ENCODE measurements at regions not wholly inside any gene's neighbourhood (a gene's known extent, or its start where the extent isn't known, plus 50 kb on each side); places are given as distances from the start of the nearest gene placed in this dataset.

DNA sequence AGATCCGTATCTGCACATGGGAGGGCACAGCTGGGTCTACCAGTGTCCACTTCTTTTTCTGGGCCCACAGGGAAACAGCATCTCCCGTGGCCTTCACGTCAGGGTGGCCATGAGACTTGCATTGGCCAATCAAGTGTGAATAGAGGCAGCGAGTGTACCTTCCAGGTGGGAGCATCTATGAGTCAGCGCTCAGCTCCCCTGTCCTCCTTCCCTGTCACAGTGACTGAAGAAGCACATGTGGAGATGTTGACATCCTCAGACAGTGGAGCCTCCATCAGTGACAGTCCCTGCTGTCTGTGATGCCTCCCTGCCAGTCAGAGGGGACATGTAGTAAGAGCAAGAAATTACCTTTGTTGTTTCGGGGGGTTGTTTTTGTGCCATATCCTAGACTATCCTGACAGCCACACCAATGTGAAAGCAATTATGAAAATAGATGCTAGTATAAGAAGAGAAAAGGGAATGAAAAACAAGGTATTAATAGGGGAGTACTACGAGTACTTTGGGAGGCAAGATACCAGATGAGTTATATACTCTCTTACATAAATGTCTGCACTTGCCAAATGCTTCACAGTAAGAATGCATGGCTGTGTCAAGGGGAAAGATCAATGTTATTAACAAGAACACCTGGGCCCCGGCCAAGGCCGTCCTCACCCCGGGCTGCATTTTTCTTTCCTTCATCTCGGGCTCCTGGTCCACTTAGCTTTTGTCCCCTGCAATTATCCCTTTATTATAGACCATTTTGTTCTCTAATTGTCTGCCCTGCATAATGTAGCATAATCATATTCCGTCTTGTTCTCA is 86.0 kb downstream of the MATN1 start:
- DNase-seq, result no peak

DNA sequence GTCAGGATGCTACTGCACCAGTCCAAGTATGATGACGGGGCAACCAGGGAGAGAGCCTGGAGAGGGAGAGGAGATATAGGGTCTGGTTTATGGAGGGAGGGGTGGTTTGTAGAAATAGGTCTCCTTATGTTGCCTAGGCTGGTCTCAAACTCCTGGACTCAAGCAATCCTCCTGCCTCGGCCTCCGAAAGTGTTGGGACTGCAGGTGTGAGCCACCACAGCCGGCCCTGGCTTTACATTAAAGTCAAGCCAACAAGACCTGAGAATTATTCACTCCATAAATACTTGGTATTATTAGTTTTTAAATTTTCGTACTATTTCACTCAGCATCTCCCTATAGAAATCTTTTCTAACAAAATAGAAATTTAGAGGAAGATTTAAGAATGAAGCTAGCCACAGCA is 86.8 kb downstream of the MATN1 start:
- no peak for DNase-seq

DNA sequence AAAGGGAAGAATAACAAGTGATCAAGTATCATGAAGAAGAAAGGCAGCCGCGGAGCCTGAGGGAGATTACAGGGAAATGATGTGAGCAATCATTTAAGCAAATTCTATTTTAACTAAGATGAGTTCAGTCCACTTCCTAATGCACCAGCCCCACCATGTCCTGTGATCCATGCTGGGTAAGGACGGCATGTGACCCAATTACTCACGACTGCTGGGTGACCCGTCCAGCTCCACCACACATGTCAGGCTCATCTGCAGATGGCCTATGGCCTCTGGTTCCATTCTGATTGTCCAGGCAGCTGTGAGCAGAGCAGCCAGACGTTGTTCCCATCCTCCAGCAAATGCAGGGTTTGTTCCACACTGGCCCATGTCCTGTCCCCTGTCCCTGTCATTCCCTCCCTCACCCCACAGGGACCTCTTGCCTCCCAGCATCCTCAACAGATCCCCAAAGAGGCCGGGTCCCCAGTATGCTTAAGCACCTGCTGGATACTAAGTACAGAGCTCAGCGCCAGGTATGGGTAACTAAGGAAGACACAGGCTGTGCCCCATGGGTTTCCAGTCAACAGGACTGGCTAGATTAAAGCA is 87.9 kb downstream of the MATN1 start:
- DNase-seq, result no peak

DNA sequence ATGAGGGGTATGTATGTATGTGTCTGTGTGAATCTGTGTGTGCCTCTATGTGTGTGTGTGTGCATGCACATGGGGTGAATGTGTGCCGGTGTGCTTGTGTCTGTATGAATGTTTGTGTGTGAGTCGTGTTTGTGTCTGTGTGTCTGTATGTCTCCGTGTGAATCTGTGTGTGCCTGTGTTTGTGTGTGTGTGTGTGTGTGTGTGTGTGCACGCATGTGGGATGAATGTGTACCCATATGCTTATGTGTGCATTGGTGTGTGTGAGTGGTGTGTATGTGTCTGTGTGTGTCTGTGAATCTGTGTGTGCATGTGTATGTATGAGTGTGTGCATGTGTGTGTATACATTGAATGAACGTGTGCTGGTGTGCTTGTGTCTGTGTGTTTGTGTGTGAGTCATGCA is 88.9 kb downstream of the MATN1 start:
- no peak for DNase-seq

DNA sequence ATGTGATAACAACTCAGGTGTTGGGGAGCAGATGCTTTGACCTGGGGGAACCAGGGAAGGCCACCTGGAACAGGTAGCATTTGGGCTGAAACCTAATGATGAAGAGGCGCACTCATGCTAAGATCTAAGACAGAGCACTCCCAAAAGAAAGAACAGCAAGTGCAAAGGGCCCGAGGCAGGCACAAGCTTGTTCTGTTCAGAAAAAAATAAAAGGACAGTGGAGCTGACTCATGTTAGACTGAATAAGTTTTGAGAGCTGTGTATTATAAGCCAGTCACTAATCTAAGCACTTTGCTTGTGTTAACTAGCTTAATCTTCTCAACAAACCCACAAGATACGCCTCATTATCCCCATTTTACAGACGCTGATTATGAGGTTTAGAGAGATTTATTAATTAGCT is 90.1 kb downstream of the MATN1 start:
- no peak for DNase-seq

DNA sequence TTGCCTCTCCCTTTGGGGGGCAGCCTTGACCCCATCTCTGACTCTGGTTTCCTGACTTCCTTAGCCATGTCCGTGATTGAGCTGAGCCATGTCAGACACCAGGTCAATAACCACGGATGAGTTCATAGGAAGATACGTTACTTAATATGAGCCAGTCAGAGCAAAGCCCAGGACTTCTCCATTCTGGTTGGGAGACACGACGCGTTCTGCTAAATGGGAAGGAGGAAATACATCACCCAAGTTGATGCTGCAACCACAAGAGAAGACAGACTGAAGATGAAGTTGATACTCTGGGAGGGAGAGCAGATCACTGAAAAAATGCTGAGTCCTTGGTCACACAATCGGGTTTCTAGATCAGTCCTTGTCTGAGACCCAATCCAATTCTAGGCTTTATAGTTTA is 90.9 kb downstream of the MATN1 start:
- no peak for DNase-seq

DNA sequence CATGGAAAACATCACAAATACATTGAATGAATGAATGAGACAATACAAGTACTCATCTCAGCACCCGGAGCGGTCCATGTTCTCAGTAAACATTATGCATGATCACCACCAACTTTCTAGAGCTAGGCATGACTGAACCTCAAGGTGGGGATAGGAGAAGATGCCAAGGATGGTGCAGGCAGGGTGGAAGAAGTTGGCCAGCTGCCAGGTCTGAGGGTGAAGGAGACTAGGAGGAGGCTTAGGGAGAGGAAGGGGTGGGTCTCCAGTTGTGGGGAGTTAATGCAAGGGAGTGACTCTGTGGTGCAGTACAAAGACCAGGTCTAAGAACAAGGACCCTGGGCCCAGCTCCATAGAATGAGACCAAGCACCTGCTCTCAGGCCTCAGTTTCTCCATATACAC is 91.7 kb downstream of the MATN1 start:
- DNase-seq, result no peak

DNA sequence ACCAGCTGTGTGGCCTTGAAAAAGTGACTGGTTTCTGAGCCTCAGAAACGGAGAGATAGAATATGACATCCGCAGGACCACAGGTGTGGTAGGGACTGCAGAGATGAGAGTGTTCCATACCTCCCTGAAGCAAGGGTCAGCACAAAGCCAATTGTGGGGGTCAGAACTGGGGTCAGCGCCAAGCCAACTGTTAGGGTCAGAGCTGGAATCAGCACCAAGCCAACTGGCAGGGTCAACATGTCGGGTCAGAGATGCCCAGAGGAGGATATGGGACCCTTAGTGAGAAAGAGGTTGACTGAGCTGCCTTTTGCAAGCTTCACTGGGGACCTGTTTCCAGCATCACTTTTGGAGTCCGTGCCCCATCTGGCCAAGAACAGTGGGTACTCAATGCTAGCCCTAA is 93.9 kb downstream of the MATN1 start:
- no peak for DNase-seq

DNA sequence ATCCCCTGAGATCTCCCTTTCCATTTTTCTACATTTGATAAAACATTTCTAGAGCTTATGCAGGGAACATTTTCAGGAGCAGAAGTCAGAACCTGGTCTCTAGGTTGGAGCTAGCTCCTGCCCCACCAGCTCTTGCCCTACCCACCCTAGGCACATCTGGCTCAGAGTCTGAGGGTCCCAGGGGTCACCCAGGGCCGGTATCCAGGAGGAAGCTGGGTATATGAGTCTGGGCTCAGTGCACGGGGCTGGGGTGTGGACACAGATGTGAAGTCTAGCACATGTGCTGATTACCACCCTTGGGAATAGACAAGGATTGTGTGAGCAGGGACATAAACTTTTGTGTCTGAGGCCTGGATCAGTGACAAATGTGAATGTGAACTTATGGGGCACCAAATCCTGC is 95.4 kb downstream of the MATN1 start:
- no peak for DNase-seq

DNA sequence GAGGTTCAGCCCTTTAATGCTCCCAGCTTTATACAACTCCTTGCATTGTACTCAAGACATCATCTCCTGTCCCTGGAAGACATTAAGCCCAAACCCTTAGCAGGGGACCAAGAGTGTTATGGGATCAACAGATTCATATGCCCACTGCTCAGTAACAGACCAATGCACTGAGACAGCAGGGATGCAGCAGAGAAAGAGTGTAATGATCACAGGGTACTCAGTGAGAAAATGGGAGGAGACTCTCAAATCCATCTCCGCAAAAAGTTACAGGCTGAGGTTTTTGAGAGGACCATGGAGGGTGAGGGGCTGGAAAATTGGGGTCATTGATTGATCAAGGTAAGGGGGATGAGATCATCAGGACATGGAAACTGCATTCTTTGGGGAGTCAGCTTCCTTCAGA is 96.2 kb downstream of the MATN1 start:
- no peak for DNase-seq

DNA sequence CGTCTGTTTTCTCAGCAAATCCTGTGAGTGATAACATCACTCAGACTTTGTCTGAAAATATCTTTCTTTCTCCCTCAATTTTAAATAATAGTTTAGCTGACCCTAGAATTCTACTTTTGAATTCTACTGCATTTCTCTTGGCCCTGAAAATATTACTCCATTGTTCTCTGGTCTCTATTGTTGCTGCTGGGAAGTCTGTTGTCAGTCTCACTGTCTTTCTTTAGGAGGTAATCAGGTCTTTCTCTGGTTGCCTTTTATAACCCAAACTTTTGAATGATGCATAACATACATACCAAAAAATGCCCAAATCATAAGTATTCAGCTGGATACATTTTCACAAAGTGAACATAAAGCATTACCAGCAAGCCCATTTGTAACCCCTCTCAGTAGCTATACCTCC is 100.0 kb downstream of the MATN1 start:
- DNase-seq, result no peak

DNA sequence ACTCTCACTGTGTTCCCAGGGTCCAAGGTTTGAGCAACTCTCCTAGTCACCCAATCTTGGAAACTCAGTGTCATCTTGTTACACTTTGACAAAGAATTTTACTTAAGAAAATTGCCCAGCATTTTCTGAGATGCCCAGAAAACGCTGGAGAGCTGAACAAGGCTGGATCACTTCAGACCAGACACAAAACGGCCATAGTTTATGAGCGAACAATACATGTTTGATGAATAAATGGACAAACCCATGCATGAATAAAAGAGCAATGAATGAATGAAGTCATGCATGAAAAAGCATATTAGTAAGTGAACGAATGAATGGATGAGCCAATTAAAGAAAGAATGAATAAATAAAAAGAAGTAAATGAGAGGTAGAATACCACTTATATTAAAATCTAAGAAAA is 103.8 kb downstream of the MATN1 start:
- DNase-seq, result no peak

DNA sequence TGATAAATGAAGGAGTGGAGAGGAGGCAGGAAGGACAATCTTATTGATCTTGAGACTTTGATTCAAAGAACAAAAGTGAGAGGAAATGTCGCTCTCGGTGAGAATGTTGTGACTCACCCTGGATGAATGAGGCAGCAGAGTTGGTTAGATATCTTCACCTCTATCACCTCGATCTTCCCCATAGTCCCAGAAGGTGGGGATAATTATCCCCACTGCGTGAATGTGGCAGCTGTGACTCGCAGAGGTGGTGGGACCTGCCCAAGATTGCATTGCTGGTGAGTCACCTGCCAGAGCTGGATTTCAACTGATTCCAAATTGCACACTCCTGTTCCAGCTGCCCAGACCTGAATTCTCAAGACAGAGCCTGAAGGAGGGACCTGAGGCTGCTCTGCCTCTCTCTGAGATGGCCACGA is 105.0 kb downstream of the MATN1 start:
- peak in 1 of 2 donors; percentile 5 for DNase-seq

DNA sequence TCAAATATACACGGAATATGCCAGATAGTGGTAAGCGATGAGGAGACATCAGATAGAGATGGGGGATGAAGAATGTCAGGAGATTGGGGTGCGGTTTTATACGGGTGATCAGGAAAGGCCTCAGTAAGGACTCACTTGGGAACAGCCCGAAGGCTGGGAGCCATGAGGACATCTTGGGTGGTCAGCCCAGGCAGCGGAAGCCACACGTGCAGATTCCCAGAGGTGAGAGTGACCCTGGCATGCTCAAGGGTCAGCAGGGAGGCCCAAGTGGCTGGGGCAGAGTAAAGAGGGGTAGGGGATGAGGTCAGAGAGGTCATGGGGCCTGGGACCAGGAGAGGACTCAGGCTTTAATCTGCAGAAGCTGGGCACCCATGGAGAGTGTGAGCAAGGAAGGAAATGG is 106.6 kb downstream of the MATN1 start:
- no peak for DNase-seq

DNA sequence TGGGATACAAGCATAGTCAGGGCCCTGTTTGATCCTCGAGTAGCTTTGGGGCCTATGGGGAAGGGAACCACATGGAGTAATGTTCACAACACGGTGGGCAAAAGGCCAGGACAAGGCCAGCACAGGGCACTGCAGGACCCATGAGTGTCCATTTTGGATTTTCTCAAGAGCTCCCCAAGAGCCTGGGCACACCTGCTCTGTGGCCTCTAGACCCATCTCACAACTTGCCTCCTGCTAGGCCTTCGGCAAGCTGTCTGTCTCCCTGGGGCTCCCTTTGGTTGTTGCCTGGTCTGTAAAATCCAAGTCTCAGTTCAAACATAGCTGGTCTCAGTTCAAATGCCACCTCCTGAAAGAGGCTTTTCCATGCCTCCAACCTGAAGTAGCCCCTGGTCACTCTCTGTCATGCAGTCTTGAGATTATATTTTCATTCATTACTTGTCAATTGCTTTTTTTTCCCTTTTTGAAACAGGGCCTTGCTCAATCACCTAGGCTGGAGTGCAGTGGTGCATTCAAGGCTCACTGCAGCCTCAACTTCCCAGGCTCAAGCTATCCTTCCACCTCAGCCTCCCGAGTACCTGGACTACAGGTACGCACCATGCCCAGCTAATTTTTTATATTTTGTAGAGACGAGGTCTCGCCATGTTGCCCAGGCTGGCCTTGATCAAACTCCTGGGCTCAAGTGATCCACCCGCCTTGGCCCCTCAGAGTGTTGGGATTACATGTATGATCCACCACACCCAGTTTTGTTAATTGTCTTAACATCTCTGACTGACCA is 107.4 kb downstream of the MATN1 start:
- no peak for DNase-seq

DNA sequence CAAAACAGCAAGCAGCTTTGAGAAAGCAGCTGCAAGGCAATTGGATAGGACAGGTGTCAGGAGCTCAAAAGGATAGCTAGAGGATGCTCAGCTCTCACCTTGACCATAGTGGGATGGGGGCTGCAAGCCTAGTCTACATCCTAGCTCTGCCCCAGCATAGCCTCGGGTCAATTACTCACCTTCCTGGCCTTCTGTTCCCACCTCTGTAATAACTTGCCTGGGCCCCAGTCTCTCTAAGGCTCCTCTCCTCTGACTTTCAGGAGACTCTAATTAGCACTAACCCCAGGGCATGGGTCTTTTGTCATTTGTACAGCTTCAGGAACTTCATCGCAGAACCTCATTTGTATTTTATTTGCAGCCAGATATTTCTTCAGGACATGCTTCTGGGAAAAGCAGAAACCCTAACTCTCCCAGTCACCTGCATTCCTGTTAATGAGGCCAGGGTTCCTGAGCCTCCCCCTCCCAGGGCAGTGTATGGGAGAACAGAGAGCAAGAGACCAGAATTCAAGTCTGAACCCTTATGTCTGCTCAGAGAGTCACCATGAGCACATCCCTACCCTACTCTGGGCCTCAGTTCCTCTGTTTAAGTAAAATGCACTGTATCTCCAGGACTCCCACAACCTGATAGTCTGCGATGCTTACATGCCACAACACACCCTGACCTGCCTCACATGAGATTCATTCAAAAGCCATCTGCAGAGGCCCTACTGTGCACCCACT is 108.1 kb downstream of the MATN1 start:
- DNase-seq, result no peak

DNA sequence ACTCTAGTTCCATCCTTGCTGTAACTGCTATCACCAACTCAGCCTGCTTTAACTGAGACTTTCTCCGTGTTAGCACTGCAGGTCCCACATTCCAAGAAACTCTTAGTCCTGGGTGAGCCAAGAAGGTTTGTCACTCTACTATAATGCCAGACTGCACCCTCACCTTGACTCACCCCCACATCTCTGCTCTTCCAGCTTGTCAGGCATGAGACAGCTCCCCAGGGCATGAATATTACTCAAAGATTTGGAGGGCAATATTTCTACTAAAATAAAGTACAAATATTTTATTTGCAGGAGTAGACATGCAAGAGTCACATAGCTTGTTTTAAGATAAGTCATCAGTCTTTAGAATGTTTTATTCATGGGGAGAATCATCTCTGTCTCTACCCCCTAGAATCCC is 110.2 kb downstream of the MATN1 start:
- DNase-seq, result no peak

DNA sequence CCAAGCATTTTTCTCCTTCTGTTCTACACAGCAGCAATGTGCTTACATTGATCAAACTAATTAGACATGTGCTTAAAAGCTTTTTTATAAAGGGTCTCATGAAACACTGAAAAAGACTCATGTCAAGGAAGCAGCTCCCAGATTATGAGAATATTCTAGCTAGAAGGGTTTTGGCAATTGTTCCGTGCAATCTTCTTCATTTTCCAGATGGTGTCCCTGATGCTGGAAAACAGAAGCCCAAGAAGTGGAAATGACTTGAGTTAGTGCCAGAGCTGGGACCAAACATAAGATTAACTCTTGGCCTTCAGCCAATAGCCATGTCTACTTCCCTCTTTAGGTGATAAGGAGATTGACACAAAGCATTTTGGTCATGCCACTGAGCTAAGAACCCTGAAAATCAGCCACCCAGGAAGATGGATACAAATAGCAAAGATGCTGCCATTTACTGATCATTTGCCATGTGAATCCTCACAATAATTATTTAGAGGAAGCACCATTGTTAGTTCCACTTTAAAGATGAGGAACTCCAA is 110.8 kb downstream of the MATN1 start:
- DNase-seq, result no peak

DNA sequence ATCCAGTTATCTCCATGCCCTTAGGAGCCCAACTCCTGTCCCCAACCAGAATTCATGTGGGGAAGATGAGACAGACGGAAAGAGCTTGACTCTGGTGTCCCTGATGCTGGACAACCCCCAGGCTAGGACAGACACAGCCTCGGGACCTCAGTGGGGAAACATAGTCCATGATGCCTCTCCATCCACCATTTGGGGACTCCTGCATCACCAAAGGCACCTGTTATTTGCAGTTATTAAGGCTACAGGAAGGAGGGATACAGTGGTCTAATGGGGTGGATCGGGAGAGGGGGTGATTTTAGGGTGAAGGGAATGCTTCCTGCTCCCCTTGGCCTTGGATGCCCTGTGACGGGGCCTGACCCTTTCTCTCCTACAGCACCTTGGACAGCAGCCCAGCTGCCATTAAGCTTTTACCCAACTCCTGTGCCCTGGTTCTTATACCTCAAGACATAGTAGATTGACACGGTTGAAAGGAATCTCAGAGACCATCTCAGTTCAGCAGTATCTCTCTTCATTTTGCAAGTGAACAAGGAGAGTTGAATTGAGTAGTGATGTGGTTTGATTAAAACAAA is 111.6 kb downstream of the MATN1 start:
- DNase-seq, result no peak

DNA sequence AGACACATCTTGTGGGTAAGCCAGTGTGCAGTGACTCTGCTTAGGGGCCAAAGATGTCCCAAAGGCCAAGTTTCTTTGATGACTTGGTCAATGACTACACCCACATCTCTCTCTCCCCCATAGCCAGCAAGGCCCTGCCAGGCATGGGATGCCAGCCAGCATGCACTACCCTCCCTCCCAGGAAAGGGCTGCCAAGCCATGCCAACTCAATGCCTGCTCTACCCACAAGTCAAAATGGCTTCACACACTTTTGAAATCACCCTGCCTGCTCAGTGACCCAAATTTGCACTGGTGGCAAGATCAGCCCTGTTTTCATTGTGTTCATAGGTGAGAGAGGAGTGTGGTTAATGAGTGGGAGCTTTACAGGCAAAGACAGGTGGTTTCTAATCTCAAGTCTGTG is 112.5 kb downstream of the MATN1 start:
- no peak for DNase-seq

DNA sequence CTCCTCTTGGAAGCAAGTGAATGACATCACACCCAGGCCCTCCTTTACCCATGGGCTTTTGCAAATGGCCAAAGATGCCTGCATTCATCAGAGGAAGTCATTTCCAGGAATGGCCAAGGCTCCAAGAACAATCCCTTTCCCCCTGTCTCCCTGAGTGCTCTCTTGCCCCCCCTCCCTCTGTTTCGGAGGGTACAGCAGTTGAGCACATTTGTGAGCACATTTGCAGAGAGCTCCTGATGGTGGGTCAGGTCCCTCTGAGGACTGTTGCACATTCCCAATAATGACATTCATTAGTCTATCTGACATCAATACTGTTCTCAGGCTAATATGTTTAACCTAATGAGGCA is 113.4 kb downstream of the MATN1 start:
- DNase-seq, result no peak

DNA sequence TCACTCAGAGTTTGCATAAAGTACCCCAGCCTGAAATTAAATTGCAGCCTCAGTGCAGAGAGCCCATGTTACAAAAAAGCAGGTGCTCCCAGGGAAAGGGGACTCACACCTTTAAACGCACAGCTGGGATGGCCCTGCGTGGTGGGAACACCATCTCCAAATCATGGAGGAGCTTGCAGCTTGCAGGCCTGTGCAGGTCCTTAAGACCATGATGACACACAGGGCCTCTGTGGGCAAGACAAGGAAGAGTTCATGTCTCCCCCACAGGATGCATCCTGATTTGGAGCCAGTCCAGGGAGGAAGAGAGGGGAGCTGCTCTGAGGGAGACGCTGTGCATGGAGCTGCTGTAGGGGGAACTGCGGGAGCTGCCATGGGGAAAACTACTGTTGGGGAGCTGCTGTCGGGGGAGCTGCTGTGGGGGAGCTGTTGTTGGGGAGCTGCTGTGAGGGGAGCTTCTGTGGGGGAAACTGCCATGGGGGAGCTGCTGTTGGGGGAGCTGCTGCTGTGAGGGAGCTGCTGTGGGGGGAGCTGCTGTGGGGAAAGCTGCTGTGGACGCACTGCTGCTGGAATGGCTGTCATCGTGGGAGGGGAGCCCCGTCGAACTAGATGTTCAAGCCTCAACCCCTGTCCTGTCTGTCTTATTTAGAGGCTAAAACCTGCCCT is 113.9 kb downstream of the MATN1 start:
- DNase-seq, result no peak
